GM19397 (cell line): ENCODE measurements at regions not wholly inside any gene's neighbourhood (a gene's known extent, or its start where the extent isn't known, plus 50 kb on each side); places are given as distances from the start of the nearest gene placed in this dataset.
"Not testable (repeated sequence)": the region's sequence is repeated elsewhere in the genome, so short reads cannot be mapped to it uniquely, and the experiment has no call there.

Experiments used
- ATAC-seq: cut with Tn5 transposase; IDR thresholded peaks from one replicate; pipeline ENCODE4 v1.9.1; 2021; ENCODE audit warnings: mild to moderate bottlenecking, moderate library complexity; ENCODE audit not compliant: unreplicated experiment

GRCh38 chr9:110015759-110016158 is 192.2 kb downstream of the C9orf152 start:
- no peak for ATAC-seq

- no peak for ATAC-seq
Observed at GRCh38 chr9:110016340-110016739, 191.6 kb downstream of the C9orf152 start.

GRCh38 chr9:110020216-110020615 is 187.7 kb downstream of the C9orf152 start:
- ATAC-seq, result not testable (repeated sequence)

GRCh38 chr9:110021891-110022290 is 186.1 kb downstream of the C9orf152 start:
- peak; percentile 76 for ATAC-seq

GRCh38 chr9:110023221-110023620 is 184.7 kb downstream of the C9orf152 start:
- not testable (repeated sequence) for ATAC-seq

- no peak for ATAC-seq
Observed at GRCh38 chr9:110025551-110026170, 182.3 kb downstream of the C9orf152 start.

GRCh38 chr9:110027671-110028081 is 180.3 kb downstream of the C9orf152 start:
- no peak for ATAC-seq

GRCh38 chr9:110028271-110028670 is 179.7 kb downstream of the C9orf152 start:
- no peak for ATAC-seq

GRCh38 chr9:110028676-110029075 is 179.3 kb downstream of the C9orf152 start:
- no peak for ATAC-seq

GRCh38 chr9:110029429-110029955 is 178.5 kb downstream of the C9orf152 start:
- ATAC-seq, result no peak

- ATAC-seq, result no peak
Observed at GRCh38 chr9:110029956-110030480, 177.9 kb downstream of the C9orf152 start.

GRCh38 chr9:110030632-110031031 is 177.3 kb downstream of the C9orf152 start:
- no peak for ATAC-seq

- no peak for ATAC-seq
Observed at GRCh38 chr9:110031511-110032173, 176.3 kb downstream of the C9orf152 start.

- not testable (repeated sequence) for ATAC-seq
Observed at GRCh38 chr9:110032532-110032931, 175.4 kb downstream of the C9orf152 start.

- no peak for ATAC-seq
Observed at GRCh38 chr9:110033869-110034268, 174.1 kb downstream of the C9orf152 start.

GRCh38 chr9:110036286-110036685 is 171.7 kb downstream of the C9orf152 start:
- no peak for ATAC-seq

GRCh38 chr9:110040788-110041187 is 167.2 kb downstream of the C9orf152 start:
- no peak for ATAC-seq

GRCh38 chr9:110041452-110041851 is 166.5 kb downstream of the C9orf152 start:
- ATAC-seq, result no peak

GRCh38 chr9:110047232-110047954 is 160.6 kb downstream of the C9orf152 start:
- ATAC-seq, result no peak

- ATAC-seq, result peak; percentile 31
Observed at GRCh38 chr9:110047955-110048402, 160.0 kb downstream of the C9orf152 start.

GRCh38 chr9:110048403-110048975 is 159.5 kb downstream of the C9orf152 start:
- peak; percentile 87 for ATAC-seq
